ENCODE measurements at regions not wholly inside any gene's neighbourhood (a gene's known extent, or its start where the extent isn't known, plus 50 kb on each side); places are given as distances from the start of the nearest gene placed in this dataset.

- DNase-seq: no peak
These were observed 109.9 kb upstream of the GAP43 start for GRCh38 chr3:115513416-115513800.

GRCh38 chr3:115517457-115518050 lies 105.8 kb upstream of the GAP43 start:
- no peak for DNase-seq
- H3K4me3 ChIP-seq (ENCODE audit: insufficient read depth, low read depth, low read length): no peak overlapping the region
- H3K27me3 ChIP-seq (ENCODE audit: control insufficient read depth, insufficient read depth, low read length): no peaks in the 10 kb centered on the region
- no peaks in the 10 kb centered on the region for H3K36me3 ChIP-seq (replicated peaks; ENCODE audit: control insufficient read depth, insufficient read depth, low read length)

More at GRCh38 chr3:115513416-115513800, 109.9 kb upstream of the GAP43 start:
- H3K4me3 ChIP-seq (ENCODE audit: insufficient read depth, low read depth, low read length): peak overlapping the region; percentile 44
- H3K36me3 ChIP-seq (replicated peaks; ENCODE audit: control insufficient read depth, insufficient read depth, low read length): no peaks in the 10 kb centered on the region
- H3K27me3 ChIP-seq (ENCODE audit: control insufficient read depth, insufficient read depth, low read length): no peaks in the 10 kb centered on the region

GRCh38 chr3:115518100-115518852 lies 105.0 kb upstream of the GAP43 start:
- Histone ChIP-seq H3K27me3 (ENCODE audit: control insufficient read depth, insufficient read depth, low read length) (no peaks in the 10 kb centered on the region), H3K4me3 (ENCODE audit: insufficient read depth, low read depth, low read length) (no peak overlapping the region), H3K36me3 (replicated peaks; ENCODE audit: control insufficient read depth, insufficient read depth, low read length) (no peaks in the 10 kb centered on the region)
- DNase-seq: peak; percentile 25

GRCh38 chr3:115520241-115520640 lies 103.1 kb upstream of the GAP43 start:
- no peaks in the 10 kb centered on the region for H3K27me3 ChIP-seq (ENCODE audit: control insufficient read depth, insufficient read depth, low read length)
- no peaks in the 10 kb centered on the region for H3K36me3 ChIP-seq (replicated peaks; ENCODE audit: control insufficient read depth, insufficient read depth, low read length)
- H3K4me3 ChIP-seq (ENCODE audit: insufficient read depth, low read depth, low read length): no peak overlapping the region
- DNase-seq: no peak

GRCh38 chr3:115520651-115521245 lies 102.6 kb upstream of the GAP43 start:
- Histone ChIP-seq H3K36me3 (replicated peaks; ENCODE audit: control insufficient read depth, insufficient read depth, low read length) (no peaks in the 10 kb centered on the region), H3K27me3 (ENCODE audit: control insufficient read depth, insufficient read depth, low read length) (no peaks in the 10 kb centered on the region), H3K4me3 (ENCODE audit: insufficient read depth, low read depth, low read length) (no peak overlapping the region)
- no peak for DNase-seq

- Histone ChIP-seq H3K36me3 (replicated peaks; ENCODE audit: control insufficient read depth, insufficient read depth, low read length) (no peaks in the 10 kb centered on the region), H3K4me3 (ENCODE audit: insufficient read depth, low read depth, low read length) (no peak overlapping the region), H3K27me3 (ENCODE audit: control insufficient read depth, insufficient read depth, low read length) (no peaks in the 10 kb centered on the region)
- no peak for DNase-seq
These were observed 99.9 kb upstream of the GAP43 start for GRCh38 chr3:115523458-115523857.

- Histone ChIP-seq H3K4me3 (ENCODE audit: insufficient read depth, low read depth, low read length) (no peak overlapping the region), H3K27me3 (ENCODE audit: control insufficient read depth, insufficient read depth, low read length) (no peaks in the 10 kb centered on the region), H3K36me3 (replicated peaks; ENCODE audit: control insufficient read depth, insufficient read depth, low read length) (no peaks in the 10 kb centered on the region)
- no peak for DNase-seq
These were observed 98.8 kb upstream of the GAP43 start for GRCh38 chr3:115524549-115524948.

GRCh38 chr3:115525731-115526130 lies 97.6 kb upstream of the GAP43 start:
- no peak for DNase-seq
- Histone ChIP-seq H3K27me3 (ENCODE audit: control insufficient read depth, insufficient read depth, low read length) (no peaks in the 10 kb centered on the region), H3K4me3 (ENCODE audit: insufficient read depth, low read depth, low read length) (no peak overlapping the region), H3K36me3 (replicated peaks; ENCODE audit: control insufficient read depth, insufficient read depth, low read length) (no peaks in the 10 kb centered on the region)

- Histone ChIP-seq H3K27me3 (ENCODE audit: control insufficient read depth, insufficient read depth, low read length) (no peaks in the 10 kb centered on the region), H3K4me3 (ENCODE audit: insufficient read depth, low read depth, low read length) (no peak overlapping the region), H3K36me3 (replicated peaks; ENCODE audit: control insufficient read depth, insufficient read depth, low read length) (no peaks in the 10 kb centered on the region)
- no peak for DNase-seq
These were observed 90.1 kb upstream of the GAP43 start for GRCh38 chr3:115533218-115533617.

- H3K4me3 ChIP-seq (ENCODE audit: insufficient read depth, low read depth, low read length): no peak overlapping the region
- no peak for DNase-seq
- no peaks in the 10 kb centered on the region for H3K36me3 ChIP-seq (replicated peaks; ENCODE audit: control insufficient read depth, insufficient read depth, low read length)
- H3K27me3 ChIP-seq (ENCODE audit: control insufficient read depth, insufficient read depth, low read length): no peaks in the 10 kb centered on the region
These were observed 87.1 kb upstream of the GAP43 start for GRCh38 chr3:115536171-115536570.

- Histone ChIP-seq H3K4me3 (ENCODE audit: insufficient read depth, low read depth, low read length) (no peak overlapping the region), H3K27me3 (ENCODE audit: control insufficient read depth, insufficient read depth, low read length) (no peaks in the 10 kb centered on the region), H3K36me3 (replicated peaks; ENCODE audit: control insufficient read depth, insufficient read depth, low read length) (no peaks in the 10 kb centered on the region)
- DNase-seq: no peak
These were observed 85.6 kb upstream of the GAP43 start for GRCh38 chr3:115537669-115538068.

- DNase-seq: no peak
- Histone ChIP-seq H3K4me3 (ENCODE audit: insufficient read depth, low read depth, low read length) (no peak overlapping the region), H3K36me3 (replicated peaks; ENCODE audit: control insufficient read depth, insufficient read depth, low read length) (no peaks in the 10 kb centered on the region), H3K27me3 (ENCODE audit: control insufficient read depth, insufficient read depth, low read length) (no peaks in the 10 kb centered on the region)
These were observed 76.1 kb upstream of the GAP43 start for GRCh38 chr3:115547207-115547606.

- Histone ChIP-seq H3K27me3 (ENCODE audit: control insufficient read depth, insufficient read depth, low read length) (no peaks in the 10 kb centered on the region), H3K4me3 (ENCODE audit: insufficient read depth, low read depth, low read length) (no peak overlapping the region), H3K36me3 (replicated peaks; ENCODE audit: control insufficient read depth, insufficient read depth, low read length) (no peaks in the 10 kb centered on the region)
- no peak for DNase-seq
These were observed 74.7 kb upstream of the GAP43 start for GRCh38 chr3:115548611-115549010.

GRCh38 chr3:115549071-115549470 lies 74.2 kb upstream of the GAP43 start:
- H3K4me3 ChIP-seq (ENCODE audit: insufficient read depth, low read depth, low read length): no peak overlapping the region
- H3K27me3 ChIP-seq (ENCODE audit: control insufficient read depth, insufficient read depth, low read length): no peaks in the 10 kb centered on the region
- DNase-seq: no peak
- H3K36me3 ChIP-seq (replicated peaks; ENCODE audit: control insufficient read depth, insufficient read depth, low read length): no peaks in the 10 kb centered on the region

- no peak overlapping the region for H3K4me3 ChIP-seq (ENCODE audit: insufficient read depth, low read depth, low read length)
- no peaks in the 10 kb centered on the region for H3K27me3 ChIP-seq (ENCODE audit: control insufficient read depth, insufficient read depth, low read length)
- no peaks in the 10 kb centered on the region for H3K36me3 ChIP-seq (replicated peaks; ENCODE audit: control insufficient read depth, insufficient read depth, low read length)
- no peak for DNase-seq
These were observed 73.0 kb upstream of the GAP43 start for GRCh38 chr3:115550285-115550761.
